GM19025 (cell line): ENCODE measurements at regions not wholly inside any gene's neighbourhood (a gene's known extent, or its start where the extent isn't known, plus 50 kb on each side); places are given as distances from the start of the nearest gene placed in this dataset.
"Not testable (repeated sequence)": the region's sequence is repeated elsewhere in the genome, so short reads cannot be mapped to it uniquely, and the experiment has no call there.

Source experiments
- ATAC-seq: cut with Tn5 transposase; IDR thresholded peaks from one replicate; pipeline ENCODE4 v1.9.1; 2021; ENCODE audit warnings: mild to moderate bottlenecking, low read depth, moderate library complexity; ENCODE audit not compliant: unreplicated experiment

- no peak for ATAC-seq
Measured at GRCh38 chr3:26108846-26109489, 319.1 kb downstream of the OXSM start.

GRCh38 chr3:26114851-26115250 lies 325.0 kb downstream of the OXSM start:
- ATAC-seq: no peak

GRCh38 chr3:26118165-26118564 lies 328.3 kb downstream of the OXSM start:
- ATAC-seq: no peak

GRCh38 chr3:26132942-26133341 lies 343.1 kb downstream of the OXSM start:
- no peak for ATAC-seq

- ATAC-seq: no peak
Measured at GRCh38 chr3:26141296-26141695, 351.4 kb downstream of the OXSM start.

GRCh38 chr3:26145769-26146168 lies 355.9 kb downstream of the OXSM start:
- no peak for ATAC-seq

- ATAC-seq: not testable (repeated sequence)
Measured at GRCh38 chr3:26157428-26157827, 367.5 kb downstream of the OXSM start.

GRCh38 chr3:26171006-26171405 lies 381.1 kb downstream of the OXSM start:
- no peak for ATAC-seq

- ATAC-seq: no peak
Measured at GRCh38 chr3:26191556-26191955, 401.7 kb downstream of the OXSM start.

GRCh38 chr3:26193558-26193957 lies 403.7 kb downstream of the OXSM start:
- ATAC-seq: no peak

- no peak for ATAC-seq
Measured at GRCh38 chr3:26196781-26197180, 406.9 kb downstream of the OXSM start.

GRCh38 chr3:26198609-26199008 lies 408.7 kb downstream of the OXSM start:
- no peak for ATAC-seq

- ATAC-seq: no peak
Measured at GRCh38 chr3:26202169-26202568, 412.3 kb downstream of the OXSM start.

GRCh38 chr3:26205475-26205874 lies 415.6 kb downstream of the OXSM start:
- ATAC-seq: no peak

- ATAC-seq: no peak
Measured at GRCh38 chr3:26208201-26208600, 414.4 kb upstream of the LRRC3B start.

GRCh38 chr3:26229801-26230200 lies 392.8 kb upstream of the LRRC3B start:
- ATAC-seq: no peak

- no peak for ATAC-seq
Measured at GRCh38 chr3:26233374-26233773, 389.2 kb upstream of the LRRC3B start.

GRCh38 chr3:26236531-26236930 lies 386.0 kb upstream of the LRRC3B start:
- no peak for ATAC-seq

GRCh38 chr3:26237036-26237682 lies 385.4 kb upstream of the LRRC3B start:
- no peak for ATAC-seq

- ATAC-seq: not testable (repeated sequence)
Measured at GRCh38 chr3:26244586-26244985, 378.0 kb upstream of the LRRC3B start.

GRCh38 chr3:26245236-26245635 lies 377.3 kb upstream of the LRRC3B start:
- no peak for ATAC-seq

GRCh38 chr3:26246901-26247300 lies 375.7 kb upstream of the LRRC3B start:
- no peak for ATAC-seq
